T1000 (cell line): ENCODE measurements at regions not wholly inside any gene's neighbourhood (a gene's known extent, or its start where the extent isn't known, plus 50 kb on each side); places are given as distances from the start of the nearest gene placed in this dataset.

Experiments
- DNase-seq: peaks from one replicate; lab custom pipeline; 2025; ENCODE audit warnings: mixed read lengths; lab: John Stamatoyannopoulos, UW

GRCh38 chr12:60035835-60036234 is 440.0 kb downstream of the SLC16A7 start:
- no peak for DNase-seq

- no peak for DNase-seq
Measured at GRCh38 chr12:60042835-60043234, 447.0 kb downstream of the SLC16A7 start.

- DNase-seq: no peak
Measured at GRCh38 chr12:60043236-60043635, 447.4 kb downstream of the SLC16A7 start.

GRCh38 chr12:60052483-60052882 is 456.7 kb downstream of the SLC16A7 start:
- no peak for DNase-seq

DNA sequence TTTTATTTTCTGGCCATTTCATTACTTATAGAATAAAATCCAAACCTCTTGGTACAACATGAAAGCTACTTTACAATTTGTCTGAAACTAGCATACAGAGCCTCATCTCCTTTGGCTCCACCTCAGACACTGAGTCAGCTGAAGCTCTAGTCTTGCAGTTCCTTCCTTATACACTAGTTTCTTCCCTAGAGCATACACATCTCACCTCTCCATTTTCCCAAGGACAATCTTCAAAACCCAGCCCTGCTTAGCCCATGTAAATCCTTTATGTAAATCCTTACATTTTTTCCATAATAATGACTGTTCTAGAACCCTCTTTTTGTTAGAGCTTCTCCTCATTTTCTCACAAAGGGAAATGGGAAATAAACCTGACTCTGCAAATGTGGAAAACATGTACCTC is 463.4 kb downstream of the SLC16A7 start:
- DNase-seq: no peak

- DNase-seq: no peak
Measured at GRCh38 chr12:60066655-60067054, 470.8 kb downstream of the SLC16A7 start.

DNA sequence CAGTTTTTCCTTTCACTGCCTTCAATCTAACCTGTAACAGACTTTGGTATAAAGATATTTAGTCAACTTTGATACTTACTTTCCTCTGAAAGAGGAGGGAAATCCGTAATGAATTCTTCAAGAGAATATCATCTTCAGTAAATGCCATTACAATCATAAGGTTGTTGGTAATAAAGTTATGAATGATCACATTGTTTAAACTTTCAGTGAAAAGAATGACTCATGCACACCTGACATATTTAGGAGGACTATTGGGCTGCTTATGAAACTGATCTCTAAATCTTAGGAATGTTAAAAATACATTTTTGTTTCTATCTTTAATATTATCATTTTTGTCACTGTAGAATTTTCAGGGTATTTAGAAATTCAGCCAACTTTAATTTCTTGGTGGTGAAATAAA is 474.7 kb downstream of the SLC16A7 start:
- DNase-seq: no peak

DNA sequence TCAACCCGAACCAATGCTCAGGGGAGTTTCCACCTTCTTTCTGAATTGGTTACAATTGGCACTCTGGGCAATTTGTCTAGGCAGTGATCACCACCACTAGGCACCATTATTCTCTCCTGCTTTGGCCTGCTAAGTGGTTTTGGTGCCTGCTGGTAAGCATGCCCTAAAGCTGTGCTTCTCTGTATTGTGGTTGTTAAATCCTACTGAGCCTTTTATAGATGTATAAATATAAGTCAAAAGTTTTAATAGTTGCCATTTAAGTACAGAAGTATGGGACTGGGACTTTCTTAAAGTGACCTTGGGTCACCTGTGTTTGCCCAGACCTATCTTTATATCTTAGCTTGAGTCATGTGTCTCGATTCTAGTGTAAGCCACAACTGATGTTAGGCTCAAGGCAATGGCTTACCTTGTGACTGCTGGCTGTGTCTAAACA is 475.9 kb downstream of the SLC16A7 start:
- no peak for DNase-seq

- DNase-seq: no peak
Measured at GRCh38 chr12:60072911-60073310, 477.1 kb downstream of the SLC16A7 start.

DNA sequence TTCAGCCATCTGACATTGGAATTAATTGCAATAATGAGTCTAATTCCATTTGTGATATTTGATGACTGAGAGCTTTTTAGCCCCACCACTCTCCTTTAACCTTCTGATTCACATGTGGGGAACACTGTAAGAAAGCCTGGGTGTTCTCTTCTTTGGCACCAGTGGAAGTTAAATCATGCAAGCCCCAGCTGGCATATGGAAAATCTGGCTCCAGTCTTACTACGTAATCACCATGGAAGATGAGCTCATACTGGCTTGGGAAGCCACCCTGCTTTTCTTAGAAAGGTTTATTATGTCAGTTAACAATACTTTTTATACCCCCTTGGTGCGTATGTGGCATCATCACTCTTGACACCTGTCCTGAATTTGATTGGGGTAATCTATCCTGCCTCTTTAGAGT is 479.3 kb downstream of the SLC16A7 start:
- DNase-seq: no peak

DNA sequence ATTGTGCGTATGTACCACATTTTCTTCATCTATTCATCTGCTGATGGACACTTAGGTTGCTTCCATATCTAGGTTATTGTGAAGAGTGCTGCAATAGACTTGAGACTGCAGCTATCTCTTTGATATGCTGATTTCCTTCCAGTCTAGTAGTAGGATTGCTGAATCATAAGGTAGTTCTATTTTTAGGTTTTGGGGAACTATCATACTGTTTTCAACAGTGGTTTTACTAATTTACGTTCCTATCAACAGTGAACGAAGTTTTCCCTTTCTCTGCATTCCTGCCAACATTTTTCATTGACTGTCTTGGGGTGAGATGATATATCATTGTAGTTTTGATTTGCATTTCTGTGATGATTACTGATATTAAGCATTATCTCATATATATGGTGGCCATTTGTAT is 482.2 kb downstream of the SLC16A7 start:
- DNase-seq: no peak

DNA sequence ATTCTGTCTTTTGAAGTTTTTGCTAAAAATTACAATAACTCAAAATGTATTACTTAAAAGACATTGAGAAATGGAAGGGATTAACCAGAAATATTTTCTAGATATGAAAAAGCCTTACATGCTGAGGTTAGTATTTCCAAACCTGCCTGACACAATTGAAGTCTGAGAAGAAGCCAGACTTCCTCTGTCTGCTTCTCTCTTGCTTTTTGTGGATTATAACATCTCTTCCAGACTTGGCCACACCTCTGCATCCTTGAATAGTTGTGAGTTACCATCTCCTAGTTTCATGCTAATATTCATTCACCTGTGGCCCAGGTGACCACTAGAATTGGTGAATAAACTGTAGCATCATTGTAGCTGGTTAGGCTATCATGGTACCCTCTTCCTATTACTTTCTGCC is 497.6 kb downstream of the SLC16A7 start:
- no peak for DNase-seq

DNA sequence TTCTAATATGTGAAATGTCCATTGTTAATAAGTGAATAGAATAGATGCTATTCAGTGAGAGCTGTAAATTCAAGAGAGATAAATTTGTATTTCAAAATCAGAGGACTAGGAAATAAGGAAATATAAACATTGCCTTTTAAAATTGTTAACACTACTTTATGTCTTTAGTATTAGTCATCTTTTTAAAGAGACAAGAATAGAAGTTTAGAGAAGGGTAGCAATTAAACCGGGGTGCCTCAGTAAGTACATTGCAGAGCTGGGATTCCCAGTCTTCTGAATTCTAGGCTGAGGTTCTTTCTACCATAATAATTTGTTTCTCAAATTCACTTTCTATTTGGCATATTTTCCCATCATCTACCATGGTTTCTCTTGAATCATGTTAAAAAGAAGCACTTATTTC is 498.6 kb downstream of the SLC16A7 start:
- DNase-seq: no peak

- DNase-seq: no peak
Measured at GRCh38 chr12:60096727-60097126, 500.9 kb downstream of the SLC16A7 start.

DNA sequence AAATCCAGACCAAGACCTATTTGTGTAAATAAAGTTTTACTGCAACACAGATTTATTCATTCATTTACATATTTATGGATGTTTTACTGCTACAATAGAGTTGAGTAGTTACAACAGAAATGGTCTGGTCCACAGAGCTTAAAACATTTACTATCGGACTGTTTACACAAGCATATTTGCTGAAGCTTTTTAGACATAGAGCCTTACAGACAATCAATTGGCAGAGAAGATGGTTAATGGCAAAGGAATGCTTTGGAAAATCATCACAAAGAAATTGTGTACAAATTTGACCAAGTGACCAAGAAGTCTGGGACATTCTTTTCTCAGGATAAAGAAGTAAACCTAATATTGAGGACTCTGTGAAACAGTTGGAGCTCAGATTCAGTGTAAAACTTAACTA is 504.3 kb downstream of the SLC16A7 start:
- no peak for DNase-seq

GRCh38 chr12:60100852-60101251 is 505.0 kb downstream of the SLC16A7 start:
- no peak for DNase-seq

DNA sequence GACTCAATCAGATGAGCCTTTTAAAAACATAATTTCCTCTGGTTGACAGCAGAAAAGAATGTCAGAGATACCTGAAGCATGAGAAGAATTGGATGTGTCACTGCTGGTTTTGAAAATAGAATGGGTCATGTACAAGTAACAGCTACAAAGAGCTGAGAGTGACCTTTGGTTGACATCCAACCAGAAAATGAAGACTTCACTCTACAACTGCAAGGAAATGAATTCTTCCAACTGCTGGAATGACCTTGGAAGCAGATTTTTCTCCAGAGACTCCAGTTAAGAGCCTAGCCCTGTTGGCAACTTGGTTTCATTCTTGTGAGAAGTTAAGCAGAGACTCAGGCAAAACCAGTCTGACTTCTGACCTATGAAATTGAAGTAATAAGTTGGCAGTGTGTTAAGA is 505.9 kb downstream of the SLC16A7 start:
- no peak for DNase-seq

DNA sequence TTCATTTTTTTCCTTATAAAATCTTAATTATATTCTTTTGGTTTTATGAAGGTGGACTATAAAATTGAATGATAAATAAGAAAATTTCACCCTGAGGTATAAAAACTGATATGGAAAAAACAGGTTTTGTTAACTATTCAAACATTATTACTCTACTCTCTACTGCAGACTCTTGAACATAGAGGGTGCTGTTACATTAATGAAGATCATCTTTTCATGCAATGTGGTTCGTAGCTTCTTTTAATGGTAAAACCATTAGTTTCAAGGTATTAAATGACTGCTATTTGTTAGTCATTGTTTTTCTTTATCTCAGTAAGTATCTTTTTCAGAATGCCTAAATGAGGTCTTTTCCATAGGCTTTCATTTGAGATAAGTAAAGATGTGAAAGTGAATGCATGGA is 510.4 kb downstream of the SLC16A7 start:
- DNase-seq: no peak

DNA sequence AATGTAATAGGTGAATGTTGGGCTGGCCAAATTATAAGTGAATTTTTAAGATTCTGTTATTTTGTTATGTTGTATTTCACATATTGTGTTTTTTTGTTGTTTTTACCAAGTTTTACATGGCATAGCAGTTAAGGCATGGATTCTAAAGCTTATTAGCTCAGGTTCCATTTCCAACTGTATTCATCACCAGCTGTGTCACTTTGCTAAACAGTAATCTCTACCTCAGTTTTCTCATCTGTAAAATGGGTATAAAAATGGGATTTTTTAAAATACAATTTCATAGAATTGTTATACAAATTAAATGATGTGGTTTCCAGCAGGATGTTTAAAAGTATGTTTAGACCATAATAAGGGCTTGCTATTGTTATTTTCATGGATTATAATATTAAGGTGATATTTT is 512.2 kb downstream of the SLC16A7 start:
- DNase-seq: no peak

- DNase-seq: no peak
Measured at GRCh38 chr12:60112063-60112462, 516.2 kb downstream of the SLC16A7 start.

- no peak for DNase-seq
Measured at GRCh38 chr12:60112763-60113162, 516.9 kb downstream of the SLC16A7 start.

GRCh38 chr12:60114169-60114568 is 518.3 kb downstream of the SLC16A7 start:
- no peak for DNase-seq

GRCh38 chr12:60119327-60119726 is 523.5 kb downstream of the SLC16A7 start:
- DNase-seq: no peak

DNA sequence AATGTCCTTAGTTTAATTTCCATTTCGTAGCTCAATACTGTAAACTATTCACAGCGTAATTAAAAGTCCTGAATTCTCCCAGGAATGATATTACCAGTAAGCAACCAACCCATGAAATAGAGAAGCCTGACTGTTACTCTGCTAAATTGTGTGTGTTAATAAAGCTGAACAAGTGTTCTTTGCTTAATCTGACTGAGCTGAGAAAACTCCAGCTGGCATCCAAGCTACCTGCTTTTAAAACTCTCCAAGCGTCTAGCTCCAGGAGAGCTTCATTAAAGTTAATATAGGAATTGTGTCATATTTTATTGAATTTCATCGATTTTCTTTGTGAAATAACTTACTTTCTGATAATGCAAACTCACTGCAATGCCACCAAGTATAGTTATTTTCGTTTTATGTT is 524.4 kb downstream of the SLC16A7 start:
- no peak for DNase-seq

GRCh38 chr12:60123557-60123956 is 527.7 kb downstream of the SLC16A7 start:
- DNase-seq: no peak
